IMR-90 (cell line): ENCODE measurements at regions not wholly inside any gene's neighbourhood (a gene's known extent, or its start where the extent isn't known, plus 50 kb on each side); places are given as distances from the start of the nearest gene placed in this dataset.

Source experiments
- ATAC-seq: fragments of 200-7000 bp; cut with Tn5 transposase; 2 replicates; pipeline ENCODE4 v1.9.1; 2020; ENCODE audit warnings: low read depth, mild to moderate bottlenecking, moderate library complexity
- BruUV-seq: library from RNA; stranded (reverse); fragments of 400-500 nt; replicated peaks from 2 replicates; lab custom pipeline; 2021; lab: Mats Ljungman, UMichigan
- CTCF ChIA-PET: fragments of 300-600 bp; formaldehyde crosslinking; extraction: SDS; loops from one replicate; lab custom pipeline; 2021; ENCODE audit warnings: antibody characterized with exemption; lab: Yijun Ruan, JAX
- POLR2A ChIA-PET: fragments of 300-600 bp; sonication (Branson Sonifier 250); formaldehyde crosslinking; loops from one replicate; lab custom pipeline; 2022; ENCODE audit warnings: antibody characterized with exemption; ENCODE audit not compliant: unreplicated experiment; lab: Charles Lee
- DNase-seq: peaks from one replicate; pipeline ENCODE4 v3.0.0; 2013
- H2AFZ ChIP-seq: replicated peaks from 2 replicates; pipeline ENCODE3; 2013; ENCODE audit warnings: low read length, mild to moderate bottlenecking; ENCODE audit not compliant: poor library complexity
- H2AK5ac ChIP-seq: 2 replicates; pipeline ENCODE4 v1.6.1; 2013; ENCODE audit warnings: low read depth, low read length, inconsistent platforms
- H2AK9ac ChIP-seq: replicated peaks from 2 replicates; pipeline ENCODE3; 2013; ENCODE audit warnings: mild to moderate bottlenecking, low read depth, low read length, moderate library complexity; ENCODE audit not compliant: poor library complexity
- H2BK120ac ChIP-seq: 2 replicates; pipeline ENCODE4 v1.6.1; 2013; ENCODE audit warnings: low read depth, low read length, inconsistent platforms
- H2BK15ac ChIP-seq: 3 replicates; pipeline ENCODE4 v1.6.1; 2013; ENCODE audit warnings: low read depth, low read length, inconsistent platforms
- H2BK20ac ChIP-seq: 2 replicates; pipeline ENCODE4 v1.6.1; 2013; ENCODE audit warnings: low read depth, mild to moderate bottlenecking, inconsistent platforms, low read length, moderate library complexity
- H2BK5ac ChIP-seq: 2 replicates; pipeline ENCODE4 v1.6.1; 2013; ENCODE audit warnings: mild to moderate bottlenecking, low read depth, low read length, inconsistent platforms; ENCODE audit not compliant: poor library complexity, severe bottlenecking
- H3K14ac ChIP-seq: replicated peaks from 2 replicates; pipeline ENCODE4 v1.6.1; 2013; ENCODE audit warnings: low read depth, low read length, inconsistent platforms
- H3K18ac ChIP-seq: 2 replicates; pipeline ENCODE4 v1.6.1; 2013; ENCODE audit warnings: low read depth, low read length, control low read depth
- H3K23ac ChIP-seq: 2 replicates; pipeline ENCODE4 v1.6.1; 2013; ENCODE audit warnings: low read depth, low read length, inconsistent platforms
- H3K27ac ChIP-seq: 2 replicates; pipeline ENCODE4 v1.5.1; 2013; ENCODE audit warnings: mild to moderate bottlenecking, control low read depth, low read length; ENCODE audit not compliant: insufficient read depth
- H3K27me3 ChIP-seq: 2 replicates; pipeline ENCODE4 v1.6.1; 2013; ENCODE audit warnings: low read length; ENCODE audit not compliant: control insufficient read depth, insufficient read depth
- H3K36me3 ChIP-seq: 2 replicates; pipeline ENCODE4 v1.6.1; 2013; ENCODE audit warnings: low read length, mixed read lengths; ENCODE audit not compliant: control insufficient read depth, insufficient read depth
- H3K4ac ChIP-seq: 2 replicates; pipeline ENCODE4 v1.6.1; 2013; ENCODE audit warnings: low read depth, low read length, inconsistent platforms
- H3K4me1 ChIP-seq: 2 replicates; pipeline ENCODE4 v1.6.1; 2013; ENCODE audit warnings: low read length, mixed read lengths; ENCODE audit not compliant: control insufficient read depth, insufficient read depth
- H3K4me2 ChIP-seq: 2 replicates; pipeline ENCODE4 v1.6.1; 2013; ENCODE audit warnings: low read depth, mild to moderate bottlenecking, control low read depth, low read length, moderate library complexity
- H3K4me3 ChIP-seq: 2 replicates; pipeline ENCODE4 v1.5.1; 2013; ENCODE audit warnings: low read depth, mild to moderate bottlenecking, control low read depth, low read length, moderate library complexity; ENCODE audit not compliant: insufficient read depth
- H3K56ac ChIP-seq: 2 replicates; pipeline ENCODE4 v1.6.1; 2013; ENCODE audit warnings: low read length, inconsistent platforms; ENCODE audit not compliant: insufficient read depth; ENCODE audit errors: extremely low read depth
- H3K79me1 ChIP-seq, 2 experiments: 2 replicates each; pipeline ENCODE4 v1.6.1; 2013; ENCODE audit warnings: low read length in 2 of 2, inconsistent platforms in 1 of 2, low read depth in 1 of 2
- H3K9ac ChIP-seq: 2 replicates; pipeline ENCODE4 v1.6.1; 2013; ENCODE audit warnings: low read depth, low read length, control low read depth
- H3K9me1 ChIP-seq: 2 replicates; pipeline ENCODE4 v1.6.1; 2013; ENCODE audit warnings: low read length, inconsistent platforms; ENCODE audit not compliant: insufficient read depth
- H3K9me3 ChIP-seq: 2 replicates; pipeline ENCODE4 v1.6.1; 2013; ENCODE audit warnings: low read length; ENCODE audit not compliant: control insufficient read depth, insufficient read depth
- H4K20me1 ChIP-seq: 2 replicates; pipeline ENCODE4 v1.6.1; 2013; ENCODE audit warnings: low read length, inconsistent platforms; ENCODE audit not compliant: insufficient read depth
- H4K5ac ChIP-seq: 2 replicates; pipeline ENCODE4 v1.6.1; 2013; ENCODE audit warnings: mild to moderate bottlenecking, low read depth, low read length, control low read depth
- H4K8ac ChIP-seq, 2 experiments: 2 replicates each; pipeline ENCODE4 v1.6.1; 2013; ENCODE audit warnings: low read depth in 2 of 2, low read length in 2 of 2, control low read depth in 1 of 2, inconsistent platforms in 1 of 2
- H4K91ac ChIP-seq: 2 replicates; pipeline ENCODE4 v1.6.1; 2013; ENCODE audit warnings: low read depth, low read length, inconsistent platforms; ENCODE audit not compliant: insufficient read depth
- CEBPB ChIP-seq: IDR thresholded peaks from 2 replicates; pipeline ENCODE4 v1.6.1; 2012; ENCODE audit warnings: low read depth, low read length, improper control_type of control experiment
- ELK1 ChIP-seq: fragments of 150-350 bp; IDR thresholded peaks from 2 replicates; pipeline ENCODE4 v1.6.1; 2016; ENCODE audit warnings: low read depth, mild to moderate bottlenecking, low read length, moderate library complexity, borderline replicate concordance
- FOS ChIP-seq: fragments of 150-350 bp; IDR thresholded peaks from 2 replicates; pipeline ENCODE4 v1.6.1; 2016; ENCODE audit warnings: low read depth, low read length
- MAFK ChIP-seq: IDR thresholded peaks from 2 replicates; pipeline ENCODE4 v1.6.1; 2012; ENCODE audit warnings: low read depth, low read length, improper control_type of control experiment
- MXI1 ChIP-seq: IDR thresholded peaks from 2 replicates; pipeline ENCODE4 v1.6.1; 2012; ENCODE audit warnings: low read depth, mild to moderate bottlenecking, low read length, moderate library complexity, borderline replicate concordance
- POLR2A ChIP-seq: IDR thresholded peaks from 2 replicates; pipeline ENCODE4 v1.6.1; 2012; ENCODE audit warnings: mild to moderate bottlenecking, low read depth, low read length
- USF2 ChIP-seq: fragments of 150-350 bp; IDR thresholded peaks from 2 replicates; pipeline ENCODE4 v1.6.1; 2017; ENCODE audit warnings: mild to moderate bottlenecking, antibody characterized with exemption, low read length, low read depth
- WGBS, 2 experiments: methylation state at CpG; one replicate each; pipeline versions ENCODE4 v1.1.5 to v1.1.7; 2013; ENCODE audit warnings: missing lambda C conversion rate in 2 of 2; ENCODE audit not compliant: insufficient read length in 1 of 2; ENCODE audit errors: extremely low coverage in 2 of 2; 5-methylcytosine and 5-hydroxymethylcytosine counted together
- dilution Hi-C: fragments of 300-500 bp; cut with HindIII; formaldehyde crosslinking; loops from one replicate; pipeline ENCODE4 v1.14.3; 2018; ENCODE audit warnings: low sequenced_read_pairs; ENCODE audit not compliant: unreplicated experiment
- in situ Hi-C: fragments of 300-500 bp; cut with MboI; formaldehyde crosslinking; loops from 3 replicates; pipeline ENCODE4 v1.14.3; 2019; ENCODE audit warnings: low sequenced_read_pairs, inconsistent platforms, mixed read lengths
- intact Hi-C: fragments of 100-400 bp; cut with micrococcal nuclease; formaldehyde crosslinking; loops from 2 replicates; pipeline ENCODE4 v1.10.0; 2022

GRCh38 chr4:101699441-101700124, 90.9 kb upstream of the BANK1 start:
- ChIA-PET CTCF (no interaction called here), POLR2A (no interaction called here)
- H3K56ac ChIP-seq = no peak overlapping the region
- no peak overlapping the region for H3K18ac ChIP-seq
- H4K5ac ChIP-seq = no peak overlapping the region
- 56% methylated on average over 2 of the region's 8 CpGs; no CpG with 5 or more reads in 1 of the 2 experiments for WGBS, 2 experiments
- H3K23ac ChIP-seq = no peak overlapping the region
- H3K4ac ChIP-seq = no peak overlapping the region
- no peaks in the 10 kb centered on the region for H3K9me1 ChIP-seq
- H2AK5ac ChIP-seq = no peak overlapping the region
- H2AFZ ChIP-seq = no peak overlapping the region
- no peak overlapping the region for H2BK5ac ChIP-seq
- no peaks in the 10 kb centered on the region for H3K79me1 ChIP-seq
- no peaks in the 10 kb centered on the region for H3K27me3 ChIP-seq
- intact Hi-C loops (no loop called here), dilution Hi-C loops (no loop called here), in situ Hi-C loops (no loop called here)
- no peak overlapping the region for H2BK120ac ChIP-seq
- no peak overlapping the region for H4K8ac ChIP-seq
- H3K14ac ChIP-seq = no peak overlapping the region
- no peaks in the 10 kb centered on the region for H3K4me1 ChIP-seq
- no peak overlapping the region for H3K4me2 ChIP-seq
- H3K27ac ChIP-seq = no peak overlapping the region
- no peak overlapping the region for H4K91ac ChIP-seq
- DNase-seq (no peak), ATAC-seq (no peak)
- no peak overlapping the region for H3K4me3 ChIP-seq
- no peaks in the 10 kb centered on the region for H3K9me3 ChIP-seq
- H4K20me1 ChIP-seq = no peaks in the 10 kb centered on the region
- H2AK9ac ChIP-seq = no peak overlapping the region
- no TSS peak for BruUV-seq
- H3K36me3 ChIP-seq = no peaks in the 10 kb centered on the region
- H2BK15ac ChIP-seq = no peak overlapping the region
- H3K9ac ChIP-seq = no peak overlapping the region
- no peak for TF ChIP-seq ELK1
- TF ChIP-seq CEBPB = no peak
- TF ChIP-seq MAFK = no peak
- TF ChIP-seq POLR2A = no peak
- TF ChIP-seq USF2 = no peak
- no peak for TF ChIP-seq FOS
- no peak for TF ChIP-seq MXI1
- no peak overlapping the region for H2BK20ac ChIP-seq
